ENCODE measurements at regions not wholly inside any gene's neighbourhood (a gene's known extent, or its start where the extent isn't known, plus 50 kb on each side); places are given as distances from the start of the nearest gene placed in this dataset.

DNA sequence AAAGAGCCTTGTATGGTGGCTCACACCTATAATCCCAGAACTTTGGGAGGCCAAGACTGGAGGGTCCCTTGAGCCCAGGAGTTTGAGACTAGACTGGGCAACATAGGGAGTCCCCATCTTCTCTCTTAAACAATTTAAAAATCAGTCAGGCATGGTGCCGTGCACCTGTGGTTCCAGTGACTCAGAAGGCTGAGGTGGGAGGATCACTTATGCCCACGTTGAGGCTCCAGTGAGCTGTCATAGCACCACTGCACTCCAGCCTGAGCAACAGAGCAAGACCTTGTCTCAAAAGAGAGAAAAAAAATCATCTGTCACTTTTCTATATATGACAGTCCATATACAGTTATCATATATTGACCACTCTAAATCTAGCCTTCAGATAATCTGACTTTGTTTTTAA lies 658.3 kb downstream of the LTN1 start:
- no peak for DNase-seq
- TF ChIP-seq POLR2A (IDR thresholded peaks at IDR 0.05; ENCODE audit: low read length) (no peak), GATA1 (IDR thresholded peaks at IDR 0.05; ENCODE audit: low read depth, low read length) (no peak)

GRCh38 chr21:28333578-28334075 lies 659.0 kb downstream of the LTN1 start:
- no peak for DNase-seq
- TF ChIP-seq GATA1 (IDR thresholded peaks at IDR 0.05; ENCODE audit: low read depth, low read length) (no peak), POLR2A (IDR thresholded peaks at IDR 0.05; ENCODE audit: low read length) (no peak)

DNA sequence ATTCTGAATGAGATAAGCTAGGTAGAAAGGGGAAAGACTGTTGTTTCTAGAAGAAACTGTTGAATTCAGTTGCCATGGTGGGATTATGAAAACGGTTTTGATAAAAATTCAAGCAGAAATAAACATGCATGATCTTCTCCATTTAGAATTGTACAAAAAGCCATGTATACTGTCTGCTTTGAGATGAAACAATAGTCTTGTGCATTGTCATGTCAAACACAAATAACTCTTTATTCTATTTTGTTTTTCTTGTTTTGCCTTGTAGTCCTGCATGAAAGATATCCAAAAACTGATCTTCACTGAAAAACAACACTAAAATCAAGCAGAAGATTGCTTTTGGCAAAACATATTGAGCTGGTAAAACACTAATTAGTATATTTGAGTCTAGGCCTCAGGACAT lies 659.9 kb downstream of the LTN1 start:
- DNase-seq = no peak
- TF ChIP-seq GATA1 (IDR thresholded peaks at IDR 0.05; ENCODE audit: low read depth, low read length) (no peak), POLR2A (IDR thresholded peaks at IDR 0.05; ENCODE audit: low read length) (no peak)

DNA sequence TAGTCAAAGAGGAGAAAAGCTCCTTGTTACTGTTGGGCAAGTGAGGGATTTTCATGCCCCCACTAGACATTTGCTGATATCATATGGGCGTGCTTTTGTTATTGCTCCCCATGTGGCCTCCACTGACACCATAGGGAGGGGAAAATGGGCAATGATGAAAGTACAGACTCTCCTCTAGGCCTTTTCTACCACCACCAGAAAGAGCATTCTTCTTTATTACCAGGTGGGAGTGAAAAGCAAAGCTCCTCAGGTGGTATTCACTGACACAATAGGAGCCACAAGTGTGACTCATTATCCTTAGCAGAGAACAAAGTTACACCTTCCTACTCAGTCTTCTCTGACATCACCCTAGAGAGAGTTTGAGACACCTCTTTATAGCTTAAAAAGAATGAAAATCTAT lies 667.1 kb downstream of the LTN1 start:
- DNase-seq = no peak
- TF ChIP-seq POLR2A (IDR thresholded peaks at IDR 0.05; ENCODE audit: low read length) = no peak
- TF ChIP-seq GATA1 (IDR thresholded peaks at IDR 0.05; ENCODE audit: low read depth, low read length) = no peak

DNA sequence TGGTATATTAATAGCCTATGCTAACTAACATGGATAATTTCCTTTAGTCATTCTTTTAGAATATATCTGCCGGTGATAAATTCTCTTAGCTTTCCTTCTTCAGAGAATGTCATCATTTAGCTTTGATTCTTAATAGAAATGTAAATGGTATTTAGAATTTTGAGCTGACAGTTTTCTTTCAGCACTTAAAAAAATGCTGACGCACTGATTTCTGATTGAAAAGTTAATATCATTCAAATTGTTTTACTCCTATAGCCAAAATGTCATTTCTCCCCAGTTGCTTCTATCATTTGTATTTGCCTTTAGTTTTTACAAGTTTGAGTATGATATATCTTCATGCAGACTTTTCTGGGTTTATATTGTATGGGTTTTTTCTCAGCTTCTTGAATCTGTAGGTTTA lies 668.0 kb downstream of the LTN1 start:
- TF ChIP-seq POLR2A (IDR thresholded peaks at IDR 0.05; ENCODE audit: low read length) (no peak), GATA1 (IDR thresholded peaks at IDR 0.05; ENCODE audit: low read depth, low read length) (no peak)

DNA sequence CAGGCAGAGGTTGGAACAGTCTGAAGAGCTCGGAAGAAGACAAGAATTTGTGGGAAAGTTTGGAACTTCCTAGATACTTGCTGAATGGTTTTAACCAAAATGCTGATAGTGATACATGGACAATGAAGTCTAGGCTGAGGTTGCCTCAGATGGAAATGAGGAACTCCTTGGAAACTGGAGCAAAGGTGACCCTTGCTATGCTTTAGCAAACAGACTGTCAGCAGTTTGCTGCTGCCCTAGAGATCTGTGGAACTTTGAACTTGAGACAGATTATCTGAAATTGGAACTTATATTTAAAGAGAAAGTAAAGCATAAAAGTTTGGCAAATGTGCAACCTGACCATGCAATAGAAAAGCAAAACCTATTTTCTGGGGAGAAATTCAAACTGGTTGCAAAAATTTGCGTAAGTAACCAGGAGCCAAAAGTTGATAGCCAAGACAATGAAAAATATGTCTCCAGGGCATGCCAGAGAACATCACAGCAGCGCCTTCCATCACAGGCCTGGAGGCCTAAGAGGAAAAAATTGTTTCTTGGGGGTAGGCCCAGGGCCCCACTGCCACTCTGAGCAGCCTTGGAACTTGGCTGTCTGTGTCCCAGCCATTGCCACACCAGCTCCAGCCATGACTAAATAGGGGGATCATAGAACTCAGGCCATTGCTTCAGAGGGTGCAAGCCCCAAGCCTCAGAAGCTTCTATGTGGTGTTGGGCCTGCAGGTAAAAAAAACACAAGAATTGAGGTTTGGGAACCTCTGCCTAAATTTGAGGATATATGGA lies 675.3 kb downstream of the LTN1 start:
- TF ChIP-seq POLR2A (IDR thresholded peaks at IDR 0.05; ENCODE audit: low read length) = no peak
- TF ChIP-seq GATA1 (IDR thresholded peaks at IDR 0.05; ENCODE audit: low read depth, low read length) = no peak
- DNase-seq = no peak

More for the DNA sequence above, 668.0 kb downstream of the LTN1 start:
- no peak for DNase-seq

DNA sequence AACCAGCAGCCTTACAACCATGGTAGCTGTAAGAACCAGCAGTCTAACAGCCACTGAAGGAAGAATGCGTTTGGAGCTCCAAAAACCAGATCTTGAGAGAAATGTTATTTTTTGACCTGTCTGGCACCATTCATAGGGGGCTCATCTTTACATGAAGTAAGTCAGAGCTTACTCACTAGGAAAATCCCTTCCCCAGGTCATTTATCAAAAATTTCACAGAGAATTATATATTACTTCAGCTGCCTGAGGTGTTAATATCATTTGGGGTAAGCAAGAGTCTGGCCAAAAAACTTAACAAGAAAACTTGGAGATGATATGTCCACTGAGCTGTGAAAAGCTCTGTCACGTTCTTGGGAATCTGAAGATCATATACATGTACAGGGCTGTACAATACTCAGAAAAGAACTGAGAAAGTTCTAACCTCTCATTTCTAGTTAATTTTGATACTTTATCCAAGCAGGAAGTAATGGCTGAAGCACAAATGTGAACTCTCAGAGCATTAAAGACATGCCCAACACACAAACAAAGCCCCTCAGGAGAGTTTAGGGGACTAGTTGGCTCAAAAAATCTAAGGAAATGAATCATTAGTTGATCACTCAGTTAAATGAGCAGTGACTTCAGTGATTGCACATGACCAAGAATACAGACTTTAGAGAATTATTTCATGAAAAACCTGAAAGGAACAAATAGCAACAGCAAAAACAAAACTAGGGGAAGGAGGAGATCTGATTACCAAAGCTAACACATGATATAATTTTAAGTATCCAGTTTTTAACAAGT lies 681.1 kb downstream of the LTN1 start:
- no peak for TF ChIP-seq GATA1 (IDR thresholded peaks at IDR 0.05; ENCODE audit: low read depth, low read length)
- DNase-seq = no peak

- no peak for TF ChIP-seq POLR2A (IDR thresholded peaks at IDR 0.05; ENCODE audit: low read length)
- no peak for TF ChIP-seq GATA1 (IDR thresholded peaks at IDR 0.05; ENCODE audit: low read depth, low read length)
- no peak for DNase-seq
Measured at GRCh38 chr21:28310711-28311110, 682.0 kb downstream of the LTN1 start.

- TF ChIP-seq POLR2A (IDR thresholded peaks at IDR 0.05; ENCODE audit: low read length) (no peak), GATA1 (IDR thresholded peaks at IDR 0.05; ENCODE audit: low read depth, low read length) (no peak)
- DNase-seq = no peak
Measured at GRCh38 chr21:28310171-28310685, 682.4 kb downstream of the LTN1 start.

DNA sequence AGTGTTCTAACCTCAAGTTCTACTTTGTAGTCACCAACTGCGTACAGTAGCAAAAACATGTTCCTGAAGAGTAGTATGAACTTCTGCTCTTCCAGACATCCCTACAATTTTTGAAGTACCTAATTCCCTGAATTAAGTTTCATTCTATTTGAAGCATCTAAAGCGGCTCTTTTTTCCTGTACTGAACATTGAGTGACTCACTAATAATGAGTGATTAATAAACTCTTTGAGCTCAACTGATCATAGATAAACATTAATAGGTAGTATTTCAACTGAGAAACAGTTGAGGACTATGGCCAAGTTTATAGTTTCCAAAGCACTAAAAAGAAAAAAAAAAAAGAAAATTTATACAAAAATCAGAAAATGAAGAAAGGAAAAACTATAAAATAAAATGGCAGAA lies 683.1 kb downstream of the LTN1 start:
- no peak for DNase-seq
- TF ChIP-seq POLR2A (IDR thresholded peaks at IDR 0.05; ENCODE audit: low read length) (no peak), GATA1 (IDR thresholded peaks at IDR 0.05; ENCODE audit: low read depth, low read length) (no peak)

DNA sequence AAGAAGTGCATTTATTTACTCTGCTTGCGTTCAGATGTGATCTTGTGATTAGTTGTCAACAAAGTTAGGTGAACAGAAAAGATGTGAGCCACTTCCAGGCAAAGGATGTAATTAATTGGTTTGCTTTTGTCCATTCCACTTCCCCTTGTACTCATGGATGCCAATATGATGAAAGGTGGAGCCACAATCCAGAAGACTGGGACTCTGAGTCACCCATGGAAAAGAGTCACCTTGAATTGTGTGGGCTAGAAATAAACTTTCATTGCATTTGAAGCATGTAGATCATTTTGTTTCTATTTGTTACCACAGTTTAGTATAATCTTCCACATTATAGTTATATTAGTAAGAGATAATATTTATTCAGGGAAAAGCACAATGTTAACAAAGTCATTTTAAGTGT lies 684.2 kb downstream of the LTN1 start:
- no peak for TF ChIP-seq GATA1 (IDR thresholded peaks at IDR 0.05; ENCODE audit: low read depth, low read length)
- no peak for TF ChIP-seq POLR2A (IDR thresholded peaks at IDR 0.05; ENCODE audit: low read length)
- no peak for DNase-seq

- TF ChIP-seq GATA1 (IDR thresholded peaks at IDR 0.05; ENCODE audit: low read depth, low read length) = no peak
- TF ChIP-seq POLR2A (IDR thresholded peaks at IDR 0.05; ENCODE audit: low read length) = no peak
- no peak for DNase-seq
Measured at GRCh38 chr21:28299946-28300345, 692.7 kb downstream of the LTN1 start.

DNA sequence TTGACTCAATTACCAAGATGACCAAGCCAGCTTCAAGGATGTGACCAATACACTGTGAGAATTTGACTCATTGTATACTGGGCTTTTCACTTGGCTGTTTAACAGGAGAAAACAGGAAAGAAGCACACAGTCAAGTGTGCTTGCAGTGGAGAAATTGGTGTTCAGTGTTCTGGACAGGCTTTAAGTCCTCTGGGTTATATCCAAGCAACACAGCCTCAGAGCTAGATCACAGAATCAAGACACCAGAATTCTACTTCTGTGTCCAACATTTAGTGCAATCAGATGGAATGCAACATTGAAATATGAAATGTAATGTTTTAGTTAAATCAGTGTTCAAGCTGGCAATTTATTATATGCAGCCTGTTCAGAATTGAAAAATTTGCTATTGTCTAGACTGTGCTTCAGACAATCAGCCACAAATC lies 694.4 kb downstream of the LTN1 start:
- no peak for DNase-seq
- TF ChIP-seq GATA1 (IDR thresholded peaks at IDR 0.05; ENCODE audit: low read depth, low read length) (no peak), POLR2A (IDR thresholded peaks at IDR 0.05; ENCODE audit: low read length) (no peak)

DNA sequence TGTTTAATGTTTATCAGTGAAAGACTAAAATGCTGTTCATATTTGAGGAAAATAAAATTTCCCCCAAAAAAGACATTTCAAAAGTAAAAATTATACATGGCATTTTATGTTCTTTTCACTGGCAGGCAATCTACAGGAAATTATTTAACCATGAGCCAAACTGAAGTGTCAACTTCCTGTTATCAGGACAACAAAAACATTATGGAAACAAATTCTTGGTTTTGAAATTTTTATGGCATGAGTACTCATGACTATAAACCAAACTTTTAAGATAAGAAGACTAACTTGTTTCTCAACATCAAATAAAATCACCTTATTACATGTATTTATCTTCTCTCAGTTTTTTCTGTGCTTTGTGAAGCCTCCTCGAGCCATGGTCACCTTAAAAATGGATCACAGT lies 698.6 kb downstream of the LTN1 start:
- TF ChIP-seq POLR2A (IDR thresholded peaks at IDR 0.05; ENCODE audit: low read length) (no peak), GATA1 (IDR thresholded peaks at IDR 0.05; ENCODE audit: low read depth, low read length) (no peak)
- no peak for DNase-seq
